ENCODE measurements at regions not wholly inside any gene's neighbourhood (a gene's known extent, or its start where the extent isn't known, plus 50 kb on each side); places are given as distances from the start of the nearest gene placed in this dataset.

GRCh38 chr12:45494279-45494678, 235.2 kb upstream of the ARID2 start:
- dilution Hi-C loops (cut with MboI; ENCODE audit: extremely low pct_ligation_motif_present, low sequenced_read_pairs): no loop called here
- H3K9ac ChIP-seq (replicated peaks; ENCODE audit: extremely low read depth, insufficient read depth, low read length): no peak overlapping the region
- intact Hi-C loops (cut with micrococcal nuclease): no loop called here

More at GRCh38 chr12:45494279-45494678, 235.2 kb upstream of the ARID2 start:
- Histone ChIP-seq H3K9me3 (replicated peaks; ENCODE audit: control insufficient read depth, insufficient read depth, low read length) (no peaks in the 10 kb centered on the region), H3K27ac (ENCODE audit: insufficient read depth, low read depth, low read length) (no peak overlapping the region), H4K20me1 (replicated peaks; ENCODE audit: control insufficient read depth, extremely low read depth, insufficient read depth, low read length) (no peaks in the 10 kb centered on the region), H2AFZ (ENCODE audit: low read depth, low read length) (no peak overlapping the region), H3K4me3 (replicated peaks in 1 of 3; ENCODE audit: insufficient read depth in 1 of 3, low read depth in 1 of 3, low read length in 3 of 3) (no peak overlapping the region), H3K27me3 (ENCODE audit: control insufficient read depth in 2 of 2, insufficient read depth in 2 of 2, low read length in 2 of 2) (peaks cover 3 to 6% of the 10 kb centered on the region in 2 experiments), H3K36me3 (ENCODE audit: control insufficient read depth in 2 of 2, extremely low read depth in 1 of 2, insufficient read depth in 2 of 2, low read length in 2 of 2) (no peaks in the 10 kb centered on the region), H3K4me2 (ENCODE audit: insufficient read depth, low read length) (no peak overlapping the region), H3K9me1 (replicated peaks; ENCODE audit: control insufficient read depth, extremely low read depth, insufficient read depth, low read length) (no peaks in the 10 kb centered on the region), H3K4me1 (ENCODE audit: control insufficient read depth, extremely low read depth, insufficient read depth, low read length) (no peaks in the 10 kb centered on the region), H3K79me2 (ENCODE audit: control insufficient read depth, insufficient read depth, low read length) (no peaks in the 10 kb centered on the region)
- POLR2A ChIA-PET: no interaction called here
- FAIRE-seq: no peak
- TF ChIP-seq GATA2 (IDR thresholded peaks at IDR 0.05; ENCODE audit: insufficient read depth, insufficient read length, low read depth, low read length) (no peak), CTCF (IDR thresholded peaks at IDR 0.05; ENCODE audit: extremely low read depth in 1 of 2, insufficient read depth in 1 of 2, low read depth in 1 of 2, low read length in 2 of 2) (no peak), JUN (IDR thresholded peaks at IDR 0.05; ENCODE audit: borderline replicate concordance, insufficient read depth, insufficient read length, low read depth) (no peak), POLR2A (IDR thresholded peaks at IDR 0.05; ENCODE audit: low read depth, low read length) (no peak), EZH2 (IDR thresholded peaks at IDR 0.05; ENCODE audit: borderline replicate concordance, low read depth, low read length, severe bottlenecking) (no peak), POLR2AphosphoS5 (IDR thresholded peaks at IDR 0.05; ENCODE audit: insufficient read depth, low read depth, low read length) (no peak), FOS (IDR thresholded peaks at IDR 0.05; ENCODE audit: borderline replicate concordance, insufficient read depth, low read length) (no peak), MAX (IDR thresholded peaks at IDR 0.05; ENCODE audit: insufficient read depth, insufficient read length) (no peak)
- no peak for DNase-seq (ENCODE audit: low read depth, low spot score)
- CTCF ChIA-PET: no interaction called here
- BruUV-seq (replicated peaks): no TSS peak

Data from endothelial cell of umbilical vein (primary cell).